Ovary (tissue), 3 donors: ENCODE measurements at regions not wholly inside any gene's neighbourhood (a gene's known extent, or its start where the extent isn't known, plus 50 kb on each side); places are given as distances from the start of the nearest gene placed in this dataset.

ENCODE experiments used
- CTCF ChIP-seq, 3 donors: fragments of 450-650 bp in 2 of 3; fragments of 200-600 bp in 1 of 3; IDR thresholded peaks; one replicate each; pipeline versions ENCODE4 v1.5.1 to v1.8.0; 2016 to 2022; ENCODE audit warnings: antibody characterized with exemption in 3 of 3, mild to moderate bottlenecking in 1 of 3
- POLR2A ChIP-seq: fragments of 450-650 bp; IDR thresholded peaks from one replicate; pipeline ENCODE4 v1.6.1; 2017; ENCODE audit warnings: antibody characterized with exemption, mild to moderate bottlenecking, moderate library complexity
- donor health status: DM: no; HTN: no; CAD: no.

GRCh38 chr5:121707178-121707577, 144.5 kb upstream of the FTMT start:
- TF ChIP-seq CTCF (IDR thresholded peaks at IDR 0.05) (no peak), POLR2A (no peak)
